ENCODE measurements at regions not wholly inside any gene's neighbourhood (a gene's known extent, or its start where the extent isn't known, plus 50 kb on each side); places are given as distances from the start of the nearest gene placed in this dataset.
"Not testable (repeated sequence)": the region's sequence is repeated elsewhere in the genome, so short reads cannot be mapped to it uniquely, and the experiment has no call there.

GRCh38 chr18:1528964-1529509 lies 624.4 kb downstream of the ADCYAP1 start:
- DNase-seq (no peak), ATAC-seq (replicated peaks) (no peak)
- Mint-ChIP-seq H3K27me3 (no peaks in the 10 kb centered on the region), H3K27ac (no peak overlapping the region), H3K4me1 (ENCODE audit: low read depth in 2 of 2) (no peaks in the 10 kb centered on the region), H3K36me3 (ENCODE audit: insufficient read depth) (no peaks in the 10 kb centered on the region), H3K9me3 (peaks cover 4 to 8% of the 10 kb centered on the region in 2 donors), H3K4me3 (no peak overlapping the region)

GRCh38 chr18:1530650-1531049 lies 626.0 kb downstream of the ADCYAP1 start:
- ATAC-seq (replicated peaks) (no peak), DNase-seq (no peak)
- no peak overlapping the region for H3K4me3 Mint-ChIP-seq
- H3K27me3 Mint-ChIP-seq, result no peaks in the 10 kb centered on the region
- H3K9me3 Mint-ChIP-seq, result peaks cover 4 to 8% of the 10 kb centered on the region in 2 donors
- H3K36me3 Mint-ChIP-seq (ENCODE audit: insufficient read depth), result no peaks in the 10 kb centered on the region
- no peak overlapping the region for H3K27ac Mint-ChIP-seq
- no peaks in the 10 kb centered on the region for H3K4me1 Mint-ChIP-seq (ENCODE audit: low read depth in 2 of 2)

- H3K4me3 Mint-ChIP-seq, result no peak overlapping the region
- peaks cover 5 to 10% of the 10 kb centered on the region in 2 donors for H3K9me3 Mint-ChIP-seq
- H3K36me3 Mint-ChIP-seq (ENCODE audit: insufficient read depth), result no peaks in the 10 kb centered on the region
- H3K4me1 Mint-ChIP-seq (ENCODE audit: low read depth in 2 of 2), result no peaks in the 10 kb centered on the region
- H3K27ac Mint-ChIP-seq, result no peak overlapping the region
- ATAC-seq (replicated peaks) (no peak), DNase-seq (no peak)
- no peaks in the 10 kb centered on the region for H3K27me3 Mint-ChIP-seq
Measured at GRCh38 chr18:1539276-1539675, 634.6 kb downstream of the ADCYAP1 start.

- no peaks in the 10 kb centered on the region for H3K36me3 Mint-ChIP-seq (ENCODE audit: insufficient read depth)
- H3K4me1 Mint-ChIP-seq (ENCODE audit: low read depth in 2 of 2), result no peaks in the 10 kb centered on the region
- no peaks in the 10 kb centered on the region for H3K27me3 Mint-ChIP-seq
- peaks cover 8 to 14% of the 10 kb centered on the region in 2 donors for H3K9me3 Mint-ChIP-seq
- DNase-seq (no peak), ATAC-seq (replicated peaks) (no peak)
- H3K27ac Mint-ChIP-seq, result no peak overlapping the region
- no peak overlapping the region for H3K4me3 Mint-ChIP-seq
Measured at GRCh38 chr18:1541478-1541877, 636.8 kb downstream of the ADCYAP1 start.

- ATAC-seq (replicated peaks) (no peak), DNase-seq (no peak)
- Mint-ChIP-seq H3K27me3 (no peaks in the 10 kb centered on the region), H3K9me3 (peaks cover 8 to 15% of the 10 kb centered on the region in 2 donors), H3K4me1 (ENCODE audit: low read depth in 2 of 2) (no peaks in the 10 kb centered on the region), H3K36me3 (ENCODE audit: insufficient read depth) (no peaks in the 10 kb centered on the region), H3K4me3 (no peak overlapping the region), H3K27ac (no peak overlapping the region)
Measured at GRCh38 chr18:1542230-1542774, 637.6 kb downstream of the ADCYAP1 start.

- Mint-ChIP-seq H3K36me3 (ENCODE audit: insufficient read depth) (no peaks in the 10 kb centered on the region), H3K4me1 (ENCODE audit: low read depth in 2 of 2) (no peaks in the 10 kb centered on the region), H3K27me3 (no peaks in the 10 kb centered on the region), H3K9me3 (peaks cover 8 to 18% of the 10 kb centered on the region in 2 donors), H3K4me3 (no peak overlapping the region), H3K27ac (no peak overlapping the region)
- ATAC-seq (replicated peaks) (no peak), DNase-seq (no peak)
Measured at GRCh38 chr18:1544016-1544415, 639.3 kb downstream of the ADCYAP1 start.

GRCh38 chr18:1557711-1558110 lies 653.0 kb downstream of the ADCYAP1 start:
- not testable (repeated sequence) for DNase-seq; H3K4me3 Mint-ChIP-seq; H3K9me3 Mint-ChIP-seq; H3K27me3 Mint-ChIP-seq; H3K4me1 Mint-ChIP-seq (ENCODE audit: low read depth in 2 of 2); ATAC-seq (replicated peaks); H3K27ac Mint-ChIP-seq; H3K36me3 Mint-ChIP-seq (ENCODE audit: insufficient read depth)

GRCh38 chr18:1559563-1559962 lies 654.9 kb downstream of the ADCYAP1 start:
- Mint-ChIP-seq H3K9me3 (no peaks in the 10 kb centered on the region), H3K27ac (no peak overlapping the region), H3K36me3 (ENCODE audit: insufficient read depth) (no peaks in the 10 kb centered on the region), H3K27me3 (no peaks in the 10 kb centered on the region), H3K4me1 (ENCODE audit: low read depth in 2 of 2) (no peaks in the 10 kb centered on the region), H3K4me3 (no peak overlapping the region)
- DNase-seq (no peak), ATAC-seq (replicated peaks) (no peak)

- Mint-ChIP-seq H3K27me3 (no peaks in the 10 kb centered on the region), H3K36me3 (ENCODE audit: insufficient read depth) (no peaks in the 10 kb centered on the region)
Measured at GRCh38 chr18:1564793-1565192, 660.1 kb downstream of the ADCYAP1 start.

GRCh38 chr18:1571206-1571605 lies 666.5 kb downstream of the ADCYAP1 start:
- Mint-ChIP-seq H3K9me3 (peaks cover 0 to 3% of the 10 kb centered on the region in 2 donors), H3K27ac (no peak overlapping the region), H3K36me3 (ENCODE audit: insufficient read depth) (no peaks in the 10 kb centered on the region), H3K27me3 (no peaks in the 10 kb centered on the region), H3K4me3 (no peak overlapping the region), H3K4me1 (ENCODE audit: low read depth in 2 of 2) (no peaks in the 10 kb centered on the region)
- DNase-seq (no peak), ATAC-seq (replicated peaks) (no peak)

More at GRCh38 chr18:1564793-1565192, 660.1 kb downstream of the ADCYAP1 start:
- H3K4me1 Mint-ChIP-seq (ENCODE audit: low read depth in 2 of 2), result no peaks in the 10 kb centered on the region
- no peaks in the 10 kb centered on the region for H3K9me3 Mint-ChIP-seq
- ATAC-seq (replicated peaks) (no peak), DNase-seq (no peak)
- no peak overlapping the region for H3K4me3 Mint-ChIP-seq
- H3K27ac Mint-ChIP-seq, result no peak overlapping the region

- H3K9me3 Mint-ChIP-seq, result peaks cover 0 to 3% of the 10 kb centered on the region in 2 donors
- no peak overlapping the region for H3K4me3 Mint-ChIP-seq
- H3K27me3 Mint-ChIP-seq, result no peaks in the 10 kb centered on the region
- ATAC-seq (replicated peaks) (no peak), DNase-seq (no peak)
- no peaks in the 10 kb centered on the region for H3K4me1 Mint-ChIP-seq (ENCODE audit: low read depth in 2 of 2)
- H3K36me3 Mint-ChIP-seq (ENCODE audit: insufficient read depth), result no peaks in the 10 kb centered on the region
- no peak overlapping the region for H3K27ac Mint-ChIP-seq
Measured at GRCh38 chr18:1573732-1574131, 669.1 kb downstream of the ADCYAP1 start.

- no peak for DNase-seq
- no peak overlapping the region for H3K4me3 Mint-ChIP-seq
- H3K9me3 Mint-ChIP-seq, result peaks cover 0 to 6% of the 10 kb centered on the region in 2 donors
- H3K36me3 Mint-ChIP-seq (ENCODE audit: insufficient read depth), result no peaks in the 10 kb centered on the region
- H3K4me1 Mint-ChIP-seq (ENCODE audit: low read depth in 2 of 2), result no peaks in the 10 kb centered on the region
- no peak overlapping the region for H3K27ac Mint-ChIP-seq
- no peak for ATAC-seq (replicated peaks)
- no peaks in the 10 kb centered on the region for H3K27me3 Mint-ChIP-seq
Measured at GRCh38 chr18:1575084-1575483, 670.4 kb downstream of the ADCYAP1 start.

GRCh38 chr18:1578505-1578904 lies 673.8 kb downstream of the ADCYAP1 start:
- ATAC-seq (replicated peaks) (no peak), DNase-seq (no peak)
- Mint-ChIP-seq H3K4me1 (ENCODE audit: low read depth in 2 of 2) (no peaks in the 10 kb centered on the region), H3K27ac (no peak overlapping the region), H3K27me3 (no peaks in the 10 kb centered on the region), H3K9me3 (peaks cover 0 to 3% of the 10 kb centered on the region in 2 donors), H3K36me3 (ENCODE audit: insufficient read depth) (no peaks in the 10 kb centered on the region), H3K4me3 (no peak overlapping the region)

GRCh38 chr18:1581581-1581980 lies 676.9 kb downstream of the ADCYAP1 start:
- Mint-ChIP-seq H3K4me1 (ENCODE audit: low read depth in 2 of 2) (no peaks in the 10 kb centered on the region), H3K4me3 (no peak overlapping the region), H3K36me3 (ENCODE audit: insufficient read depth) (no peaks in the 10 kb centered on the region), H3K27ac (no peak overlapping the region), H3K9me3 (peaks cover 0 to 3% of the 10 kb centered on the region in 2 donors), H3K27me3 (no peaks in the 10 kb centered on the region)
- no peak for ATAC-seq (replicated peaks)
- no peak for DNase-seq

All from effector memory CD8-positive, alpha-beta T cell (primary cell).